CD4-positive, CD25-positive, alpha-beta regulatory T cell (primary cell): ENCODE measurements at regions not wholly inside any gene's neighbourhood (a gene's known extent, or its start where the extent isn't known, plus 50 kb on each side); places are given as distances from the start of the nearest gene placed in this dataset.

ENCODE experiments used
- ATAC-seq, 2 donors: fragments of 150-1000 bp; cut with Tn5 transposase; one replicate each; pipeline ENCODE4 v1.10.0; 2021; ENCODE audit warnings: low read depth in 2 of 2, moderate number of reproducible peaks in 2 of 2, moderate library complexity in 1 of 2
- DNase-seq, 3 donors: peaks; one replicate each; pipeline versions ENCODE4 v3.0.0 to v3.0.0-alpha.2; 2012 to 2022; ENCODE audit warnings: mixed read lengths in 1 of 3
- H3K27ac ChIP-seq: one replicate; pipeline ENCODE4 v1.7.0; 2013; ENCODE audit warnings: mild to moderate bottlenecking, low read length; ENCODE audit not compliant: insufficient read depth, poor library complexity, severe bottlenecking
- H3K27me3 ChIP-seq: one replicate; pipeline ENCODE4 v1.7.0; 2013; ENCODE audit warnings: low read length; ENCODE audit not compliant: control insufficient read depth, insufficient read depth
- H3K36me3 ChIP-seq: one replicate; pipeline ENCODE4 v1.7.0; 2013; ENCODE audit warnings: mild to moderate bottlenecking, low read length, moderate library complexity; ENCODE audit not compliant: control insufficient read depth, insufficient read depth
- H3K4me1 ChIP-seq: 2 replicates; pipeline ENCODE4 v1.7.0; 2013; ENCODE audit warnings: mild to moderate bottlenecking, low read length; ENCODE audit not compliant: insufficient read depth, control insufficient read depth, poor library complexity, severe bottlenecking
- H3K4me3 ChIP-seq: one replicate; pipeline ENCODE4 v1.7.0; 2013; ENCODE audit warnings: low read depth, mild to moderate bottlenecking, low read length, moderate library complexity
- H3K9me3 ChIP-seq, 2 experiments: 1 replicate in 1 of 2; 2 replicates in 1 of 2; pipeline ENCODE4 v1.7.0; 2013; ENCODE audit warnings: low read length in 2 of 2, mild to moderate bottlenecking in 1 of 2, moderate library complexity in 1 of 2; ENCODE audit not compliant: control insufficient read depth in 2 of 2
- H3K27ac Mint-ChIP-seq, 3 donors: one replicate each; pipeline ENCODE4 v1.8.0; 2020 to 2022; ENCODE audit warnings: mild to moderate bottlenecking in 3 of 3, mixed read lengths in 3 of 3, moderate library complexity in 2 of 3
- H3K27me3 Mint-ChIP-seq: one replicate; pipeline ENCODE4 v1.8.0; 2022; ENCODE audit warnings: mild to moderate bottlenecking, mixed read lengths
- H3K36me3 Mint-ChIP-seq: one replicate; pipeline ENCODE4 v1.8.0; 2020; ENCODE audit warnings: mixed read lengths
- H3K4me1 Mint-ChIP-seq, 4 donors: one replicate each; pipeline ENCODE4 v1.8.0; 2020 to 2022; ENCODE audit warnings: mixed read lengths in 4 of 4, mild to moderate bottlenecking in 1 of 4
- H3K4me3 Mint-ChIP-seq, 4 donors: one replicate each; pipeline ENCODE4 v1.8.0; 2020 to 2022; ENCODE audit warnings: mild to moderate bottlenecking in 4 of 4, mixed read lengths in 4 of 4, moderate library complexity in 3 of 4
- H3K9me3 Mint-ChIP-seq, 7 donors: one replicate each; pipeline ENCODE4 v1.8.0; 2020 to 2022; ENCODE audit warnings: mixed read lengths in 7 of 7, mild to moderate bottlenecking in 3 of 7, moderate library complexity in 2 of 7

- no peak overlapping the region for H3K27ac Mint-ChIP-seq
- peaks cover 2% of the 10 kb centered on the region for H3K27me3 ChIP-seq
- H3K9me3 Mint-ChIP-seq, result peaks cover 0 to 2% (median 0%) of the 10 kb centered on the region in 7 donors
- H3K27me3 Mint-ChIP-seq, result peaks cover 4% of the 10 kb centered on the region
- no peaks in the 10 kb centered on the region for H3K36me3 ChIP-seq
- H3K4me1 Mint-ChIP-seq, result no peaks in the 10 kb centered on the region
- H3K4me3 Mint-ChIP-seq, result no peak overlapping the region
- H3K4me3 ChIP-seq, result no peak overlapping the region
- no peak for DNase-seq
- H3K27ac ChIP-seq, result no peak overlapping the region
- H3K9me3 ChIP-seq, result no peaks in the 10 kb centered on the region
- H3K4me1 ChIP-seq, result no peaks in the 10 kb centered on the region
- no peak for ATAC-seq
- H3K36me3 Mint-ChIP-seq, result no peaks in the 10 kb centered on the region
Measured at GRCh38 chr2:107775211-107775610, 51.5 kb upstream of the RGPD4 start.

GRCh38 chr2:107775791-107776190, 50.9 kb upstream of the RGPD4 start:
- peaks cover 4% of the 10 kb centered on the region for H3K27me3 Mint-ChIP-seq
- no peaks in the 10 kb centered on the region for H3K4me1 ChIP-seq

GRCh38 chr2:107776362-107776761, 50.3 kb upstream of the RGPD4 start:
- Histone ChIP-seq H3K9me3 (no peaks in the 10 kb centered on the region), H3K27me3 (peaks cover 2% of the 10 kb centered on the region), H3K27ac (no peak overlapping the region), H3K4me3 (no peak overlapping the region), H3K36me3 (no peaks in the 10 kb centered on the region), H3K4me1 (no peaks in the 10 kb centered on the region)
- DNase-seq, result no peak
- peaks cover 4% of the 10 kb centered on the region for H3K27me3 Mint-ChIP-seq
- peaks cover 0 to 2% (median 0%) of the 10 kb centered on the region in 7 donors for H3K9me3 Mint-ChIP-seq
- H3K4me3 Mint-ChIP-seq, result no peak overlapping the region
- H3K27ac Mint-ChIP-seq, result no peak overlapping the region
- no peaks in the 10 kb centered on the region for H3K36me3 Mint-ChIP-seq
- no peaks in the 10 kb centered on the region for H3K4me1 Mint-ChIP-seq
- no peak for ATAC-seq

More at GRCh38 chr2:107775791-107776190, 50.9 kb upstream of the RGPD4 start:
- Histone ChIP-seq H3K27me3 (peaks cover 2% of the 10 kb centered on the region), H3K27ac (no peak overlapping the region), H3K4me3 (no peak overlapping the region), H3K9me3 (no peaks in the 10 kb centered on the region), H3K36me3 (no peaks in the 10 kb centered on the region)
- ATAC-seq (no peak), DNase-seq (no peak)
- H3K4me1 Mint-ChIP-seq, result no peaks in the 10 kb centered on the region
- H3K4me3 Mint-ChIP-seq, result no peak overlapping the region
- no peak overlapping the region for H3K27ac Mint-ChIP-seq
- peaks cover 0 to 2% (median 0%) of the 10 kb centered on the region in 7 donors for H3K9me3 Mint-ChIP-seq
- no peaks in the 10 kb centered on the region for H3K36me3 Mint-ChIP-seq
